KMS-11 (cell line): ENCODE measurements at regions not wholly inside any gene's neighbourhood (a gene's known extent, or its start where the extent isn't known, plus 50 kb on each side); places are given as distances from the start of the nearest gene placed in this dataset.

ENCODE experiments used
- H2AFZ ChIP-seq: fragments of 200-600 bp; sonication (generic); 2 replicates; pipeline ENCODE4 v1.6.1; 2016; ENCODE audit warnings: antibody characterized with exemption, mixed run types, low read depth
- H3K27ac ChIP-seq: fragments of 200-600 bp; sonication (generic); 2 replicates; pipeline ENCODE4 v1.6.1; 2016; ENCODE audit warnings: mild to moderate bottlenecking, mixed run types
- H3K27me3 ChIP-seq: fragments of 200-600 bp; sonication (generic); 2 replicates; pipeline ENCODE4 v1.6.1; 2017; ENCODE audit warnings: mild to moderate bottlenecking, low read depth, mixed run types, moderate library complexity; ENCODE audit not compliant: insufficient read depth
- H3K36me3 ChIP-seq: fragments of 200-600 bp; sonication (generic); 2 replicates; pipeline ENCODE4 v1.6.1; 2017; ENCODE audit warnings: mild to moderate bottlenecking, mixed run types; ENCODE audit not compliant: insufficient read depth
- H3K4me1 ChIP-seq: fragments of 200-600 bp; sonication (generic); 2 replicates; pipeline ENCODE4 v1.6.1; 2016; ENCODE audit warnings: mild to moderate bottlenecking, low read depth, mixed run types; ENCODE audit not compliant: poor library complexity, severe bottlenecking
- H3K4me2 ChIP-seq: fragments of 200-600 bp; sonication (generic); 2 replicates; pipeline ENCODE4 v1.7.0; 2016; ENCODE audit warnings: mild to moderate bottlenecking, mixed run types
- H3K4me3 ChIP-seq: fragments of 200-600 bp; sonication (generic); IDR thresholded peaks from 2 replicates; pipeline ENCODE4 v1.6.1; 2017; ENCODE audit warnings: low read depth, low read length, mixed read lengths; ENCODE audit not compliant: insufficient read depth
- H3K79me2 ChIP-seq: fragments of 200-600 bp; sonication (generic); 2 replicates; pipeline ENCODE4 v1.6.1; 2016; ENCODE audit warnings: low read depth, mixed run types; ENCODE audit not compliant: insufficient read depth
- H3K9ac ChIP-seq: fragments of 200-600 bp; sonication (generic); 2 replicates; pipeline ENCODE4 v1.6.1; 2016; ENCODE audit warnings: mild to moderate bottlenecking, mixed run types
- H4K20me1 ChIP-seq: fragments of 200-600 bp; sonication (generic); 2 replicates; pipeline ENCODE4 v1.6.1; 2016; ENCODE audit warnings: mild to moderate bottlenecking, mixed run types; ENCODE audit not compliant: insufficient read depth
- TF ChIP-seq, protein P1 (sequence below): fragments of 200-600 bp; sonication (generic); conservative IDR thresholded peaks from 2 replicates; pipeline ENCODE4 v1.6.1; 2017; ENCODE audit warnings: low read depth, mild to moderate bottlenecking, antibody characterized with exemption, low read length, moderate library complexity, mixed read lengths

DNA sequence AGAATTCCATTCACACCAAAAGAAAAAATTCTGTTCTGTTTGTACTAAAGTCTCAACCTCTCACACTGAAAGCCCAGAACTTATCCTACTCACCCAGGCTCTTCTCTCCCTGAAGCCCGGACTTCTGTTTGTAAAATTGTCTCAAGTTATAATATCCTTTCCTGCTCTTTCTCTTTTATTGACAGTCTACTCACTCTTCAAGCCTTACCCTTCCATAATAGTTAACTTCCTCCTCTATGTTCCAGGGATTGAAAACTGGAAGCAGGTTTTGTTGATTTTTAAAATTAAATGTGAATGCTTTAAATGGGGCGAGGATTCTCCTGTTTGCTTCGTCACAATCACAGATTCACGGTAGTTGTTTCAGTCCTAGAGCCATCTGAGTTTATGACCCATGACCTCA, 51.7 kb upstream of the CCDC112 start:
- H4K20me1 ChIP-seq, result no peaks in the 10 kb centered on the region
- H3K27ac ChIP-seq, result no peak overlapping the region
- H3K4me1 ChIP-seq, result peaks cover 25% of the 10 kb centered on the region
- H3K9ac ChIP-seq, result no peak overlapping the region
- no peaks in the 10 kb centered on the region for H3K36me3 ChIP-seq
- H2AFZ ChIP-seq, result no peak overlapping the region
- no peaks in the 10 kb centered on the region for H3K27me3 ChIP-seq
- no peaks in the 10 kb centered on the region for H3K79me2 ChIP-seq
- no peak overlapping the region for H3K4me3 ChIP-seq
- 0 out of 2 replicates have a peak overlapping the region, but pooled peaks have one; percentile 46 for H3K4me2 ChIP-seq
- TF ChIP-seq, protein P1, sequence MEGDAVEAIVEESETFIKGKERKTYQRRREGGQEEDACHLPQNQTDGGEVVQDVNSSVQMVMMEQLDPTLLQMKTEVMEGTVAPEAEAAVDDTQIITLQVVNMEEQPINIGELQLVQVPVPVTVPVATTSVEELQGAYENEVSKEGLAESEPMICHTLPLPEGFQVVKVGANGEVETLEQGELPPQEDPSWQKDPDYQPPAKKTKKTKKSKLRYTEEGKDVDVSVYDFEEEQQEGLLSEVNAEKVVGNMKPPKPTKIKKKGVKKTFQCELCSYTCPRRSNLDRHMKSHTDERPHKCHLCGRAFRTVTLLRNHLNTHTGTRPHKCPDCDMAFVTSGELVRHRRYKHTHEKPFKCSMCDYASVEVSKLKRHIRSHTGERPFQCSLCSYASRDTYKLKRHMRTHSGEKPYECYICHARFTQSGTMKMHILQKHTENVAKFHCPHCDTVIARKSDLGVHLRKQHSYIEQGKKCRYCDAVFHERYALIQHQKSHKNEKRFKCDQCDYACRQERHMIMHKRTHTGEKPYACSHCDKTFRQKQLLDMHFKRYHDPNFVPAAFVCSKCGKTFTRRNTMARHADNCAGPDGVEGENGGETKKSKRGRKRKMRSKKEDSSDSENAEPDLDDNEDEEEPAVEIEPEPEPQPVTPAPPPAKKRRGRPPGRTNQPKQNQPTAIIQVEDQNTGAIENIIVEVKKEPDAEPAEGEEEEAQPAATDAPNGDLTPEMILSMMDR, result no peak
